ENCODE measurements at regions not wholly inside any gene's neighbourhood (a gene's known extent, or its start where the extent isn't known, plus 50 kb on each side); places are given as distances from the start of the nearest gene placed in this dataset.

GRCh38 chr22:49294656-49295464 lies 532.8 kb downstream of the BRD1 start:
- no peak for DNase-seq (ENCODE audit: low spot score)
- no peak for TF ChIP-seq CTCF (IDR thresholded peaks at IDR 0.05)
- no peak for ATAC-seq (ENCODE audit: low FRiP score)

- no peak for DNase-seq (ENCODE audit: low spot score)
- no peak for ATAC-seq (ENCODE audit: low FRiP score)
- no peak for TF ChIP-seq CTCF (IDR thresholded peaks at IDR 0.05)
Observed at GRCh38 chr22:49292909-49293308, 534.8 kb downstream of the BRD1 start.

GRCh38 chr22:49291781-49292180 lies 535.9 kb downstream of the BRD1 start:
- ATAC-seq (ENCODE audit: low FRiP score) (no peak), DNase-seq (ENCODE audit: low spot score) (no peak)

GRCh38 chr22:49291169-49291568 lies 536.5 kb downstream of the BRD1 start:
- ATAC-seq (ENCODE audit: low FRiP score), result no peak
- no peak for DNase-seq (ENCODE audit: low spot score)

More at GRCh38 chr22:49291781-49292180, 535.9 kb downstream of the BRD1 start:
- no peak for TF ChIP-seq CTCF (IDR thresholded peaks at IDR 0.05)

GRCh38 chr22:49290711-49291110 lies 537.0 kb downstream of the BRD1 start:
- TF ChIP-seq CTCF (IDR thresholded peaks at IDR 0.05), result no peak
- DNase-seq (ENCODE audit: low spot score) (no peak), ATAC-seq (ENCODE audit: low FRiP score) (no peak)

More at GRCh38 chr22:49291169-49291568, 536.5 kb downstream of the BRD1 start:
- no peak for TF ChIP-seq CTCF (IDR thresholded peaks at IDR 0.05)

GRCh38 chr22:49289822-49290679 lies 537.6 kb downstream of the BRD1 start:
- DNase-seq (ENCODE audit: low spot score), result no peak
- no peak for TF ChIP-seq CTCF (IDR thresholded peaks at IDR 0.05)
- ATAC-seq (ENCODE audit: low FRiP score), result no peak

Data from omental fat pad (tissue), 3 donors.